ENCODE measurements at regions not wholly inside any gene's neighbourhood (a gene's known extent, or its start where the extent isn't known, plus 50 kb on each side); places are given as distances from the start of the nearest gene placed in this dataset.

GRCh38 chr6:14328163-14328562 is 210.6 kb downstream of the CD83 start:
- Histone ChIP-seq H4K8ac (replicated peaks; ENCODE audit: insufficient read length, low read depth, low read length) (no peak overlapping the region), H4K91ac (ENCODE audit: insufficient read length, low read depth, low read length) (no peak overlapping the region), H2AFZ (ENCODE audit: low read length) (no peak overlapping the region), H4K20me1 (ENCODE audit: control insufficient read depth, insufficient read depth, insufficient read length) (no peaks in the 10 kb centered on the region), H3K27ac (ENCODE audit: insufficient read length, low read depth, low read length) (no peak overlapping the region), H2BK5ac (ENCODE audit: insufficient read length, low read length) (no peak overlapping the region), H3K23ac (ENCODE audit: insufficient read length, low read depth, low read length) (no peak overlapping the region), H3K56ac (ENCODE audit: insufficient read length, low read depth, low read length) (no peak overlapping the region), H3K27me3 (ENCODE audit: insufficient read depth, low read length) (no peaks in the 10 kb centered on the region), H3K4ac (ENCODE audit: low read depth, low read length) (no peak overlapping the region), H3K14ac (ENCODE audit: insufficient read depth, low read length) (no peak overlapping the region), H3K4me2 (ENCODE audit: insufficient read depth, insufficient read length, low read length) (no peak overlapping the region), H3T11ph (ENCODE audit: low read length) (no peak overlapping the region), H2BK12ac (ENCODE audit: insufficient read length, low read depth, low read length) (no peak overlapping the region), H3K4me1 (ENCODE audit: insufficient read depth, low read length) (no peaks in the 10 kb centered on the region), H4K5ac (ENCODE audit: insufficient read length, low read depth, low read length) (no peak overlapping the region), H3K79me1 (ENCODE audit: insufficient read depth, low read depth, low read length, poor library complexity, severe bottlenecking) (no peaks in the 10 kb centered on the region), H2BK20ac (ENCODE audit: low read depth, low read length, poor library complexity, severe bottlenecking) (no peak overlapping the region), H3K23me2 (ENCODE audit: insufficient read length, low read depth, low read length, poor library complexity, severe bottlenecking) (no peaks in the 10 kb centered on the region), H2AK5ac (ENCODE audit: insufficient read length, low read length) (no peak overlapping the region), H3K18ac (ENCODE audit: insufficient read length, low read depth, low read length) (no peak overlapping the region), H3K9ac (ENCODE audit: extremely low read depth, insufficient read length, low read length) (no peak overlapping the region), H3K79me2 (ENCODE audit: insufficient read depth, low read length) (no peaks in the 10 kb centered on the region), H3K9me3 (ENCODE audit: control insufficient read depth, low read depth, low read length) (no peaks in the 10 kb centered on the region), H2BK15ac (ENCODE audit: low read depth, low read length) (no peak overlapping the region), H2BK120ac (ENCODE audit: low read depth, low read length, poor library complexity, severe bottlenecking) (no peak overlapping the region)
- Mint-ChIP-seq H3K27ac (no peak overlapping the region; a peak in 1 of 7 replicates), H3K36me3 (ENCODE audit: insufficient read depth in 1 of 3, low read depth in 3 of 3) (no peaks in the 10 kb centered on the region; a peak in 1 of 7 replicates), H3K27me3 (ENCODE audit: low read depth) (no peaks in the 10 kb centered on the region), H3K4me3 (no peak overlapping the region), H3K9me3 (0 out of 5 replicates have a peak, but pooled peaks cover 0 to 2% of the 10 kb centered on the region in 2 experiments), H3K4me1 (peaks cover 0 to 3% of the 10 kb centered on the region in 2 experiments; a peak in 2 of 4 replicates)
- no peak for DNase-seq
- TF ChIP-seq CTCF (conservative IDR thresholded peaks at IDR 0.05) = no peak
- WGBS (ENCODE audit: extremely low coverage, insufficient read length, low lambda C conversion rate) = no CpG with 5 or more reads among the region's 9 CpGs
